A549 (cell line): ENCODE measurements at regions not wholly inside any gene's neighbourhood (a gene's known extent, or its start where the extent isn't known, plus 50 kb on each side); places are given as distances from the start of the nearest gene placed in this dataset.
A peak's percentile ranks its signal among the peaks of the same experiment; 100 is the strongest.

ENCODE experiments used
- ATAC-seq, 2 experiments: fragments of 200-7000 bp in 1 of 2; fragments of >200 bp in 1 of 2; cut with Nextera tagmentation in 1 of 2; cut with Tn5 transposase in 1 of 2; 3 replicates each; pipeline versions ENCODE4 v1.8.0 to v1.9.1; 2018 to 2020; ENCODE audit warnings: mild to moderate bottlenecking in 1 of 2, moderate library complexity in 1 of 2
- CTCF ChIA-PET: fragments of 300-600 bp; sonication (Branson Sonifier 250); formaldehyde crosslinking; extraction: SDS; loops from one replicate; lab custom pipeline; 2021; ENCODE audit warnings: antibody characterized with exemption, inconsistent platforms; lab: Yijun Ruan, JAX
- POLR2A ChIA-PET: fragments of 350-600 bp; formaldehyde crosslinking; extraction: SDS; loops from one replicate; lab custom pipeline; 2021; ENCODE audit warnings: antibody characterized with exemption, inconsistent platforms; lab: Yijun Ruan, JAX
- DNase-seq, 2 experiments: peaks; one replicate each; pipeline versions ENCODE4 v3.0.0 to v3.0.0-alpha.2; 2011 to 2016; ENCODE audit warnings: low read depth in 1 of 2, low spot score in 1 of 2
- FAIRE-seq: peaks from 2 replicates; lab custom pipeline; 2011; peaks lifted over from hg19 to GRCh38; lab: Jason Lieb, UNC
- H3K27ac ChIP-seq, 2 experiments: fragments of >200 bp; sonication (Bioruptor Twin); formaldehyde crosslinking; 3 replicates each; pipeline ENCODE4 v1.5.1; 2016 to 2017
- H3K4me1 ChIP-seq: fragments of >200 bp; sonication (Bioruptor Twin); formaldehyde crosslinking; 3 replicates; pipeline ENCODE4 v1.6.1; 2016
- H3K4me2 ChIP-seq: fragments of >200 bp; sonication (Bioruptor Twin); formaldehyde crosslinking; 3 replicates; pipeline ENCODE4 v1.6.1; 2016
- H3K4me3 ChIP-seq: fragments of >200 bp; sonication (Bioruptor Twin); formaldehyde crosslinking; 3 replicates; pipeline ENCODE4 v1.5.1; 2016
- H3K9me3 ChIP-seq: fragments of >200 bp; sonication (Bioruptor Twin); formaldehyde crosslinking; 3 replicates; pipeline ENCODE4 v1.6.1; 2016
- CBX2 ChIP-seq: fragments of 200-600 bp; sonication (generic); IDR thresholded peaks from 2 replicates; pipeline ENCODE4 v1.6.1; 2016; ENCODE audit warnings: low read depth, mild to moderate bottlenecking, borderline replicate concordance
- CHD4 ChIP-seq: fragments of 200-600 bp; sonication (generic); IDR thresholded peaks from 2 replicates; pipeline ENCODE4 v1.6.1; 2016; ENCODE audit warnings: antibody characterized with exemption, mild to moderate bottlenecking, borderline replicate concordance
- EHF ChIP-seq: fragments of 250-450 bp; sonication (Bioruptor Pico); IDR thresholded peaks from 2 replicates; pipeline ENCODE4 v1.5.0; 2020; ENCODE audit warnings: mild to moderate bottlenecking
- ESRRA ChIP-seq: fragments of 150-350 bp; IDR thresholded peaks from 2 replicates; pipeline ENCODE4 v1.6.1; 2014; ENCODE audit warnings: mild to moderate bottlenecking, low read length, borderline replicate concordance
- FOSB ChIP-seq: fragments of 250-450 bp; sonication (Bioruptor Pico); IDR thresholded peaks from 2 replicates; pipeline ENCODE4 v1.5.0; 2020; ENCODE audit warnings: mild to moderate bottlenecking, moderate library complexity
- FOXS1 ChIP-seq: fragments of 250-450 bp; sonication (Bioruptor Pico); IDR thresholded peaks from 2 replicates; pipeline ENCODE4 v1.5.0; 2020; ENCODE audit warnings: mild to moderate bottlenecking, moderate library complexity
- GATA3 ChIP-seq: IDR thresholded peaks from 2 replicates; pipeline ENCODE4 v1.6.1; 2012; ENCODE audit warnings: borderline replicate concordance
- HOXA7 ChIP-seq: fragments of 250-450 bp; sonication (Bioruptor Pico); IDR thresholded peaks from 2 replicates; pipeline ENCODE4 v1.5.0; 2020; ENCODE audit warnings: mild to moderate bottlenecking, moderate library complexity
- HOXB13 ChIP-seq: fragments of 250-450 bp; sonication (Bioruptor Pico); IDR thresholded peaks from 2 replicates; pipeline ENCODE4 v1.5.0; 2020; ENCODE audit warnings: low read depth, mild to moderate bottlenecking, moderate library complexity
- JUN ChIP-seq, 2 experiments: fragments of >200 bp; sonication (Bioruptor Twin); formaldehyde crosslinking; IDR thresholded peaks; 2 replicates in 1 of 2; 3 replicates in 1 of 2; pipeline ENCODE4 v1.6.1; 2016 to 2017
- KDM1A ChIP-seq: fragments of 200-600 bp; sonication (generic); IDR thresholded peaks from 2 replicates; pipeline ENCODE4 v1.6.1; 2016; ENCODE audit warnings: low read depth, mild to moderate bottlenecking
- MAFK ChIP-seq: fragments of 450-650 bp; IDR thresholded peaks from 2 replicates; pipeline ENCODE4 v1.6.1; 2014; ENCODE audit not compliant: partially characterized antibody
- MAZ ChIP-seq: fragments of 150-350 bp; IDR thresholded peaks from 2 replicates; pipeline ENCODE4 v1.6.1; 2014; ENCODE audit warnings: antibody characterized with exemption, low read depth, low read length, borderline replicate concordance
- NPAS2 ChIP-seq: fragments of 250-450 bp; sonication (Bioruptor Pico); IDR thresholded peaks from 2 replicates; pipeline ENCODE4 v1.8.0; 2022; ENCODE audit warnings: mild to moderate bottlenecking, moderate library complexity, borderline replicate concordance
- NR3C1 ChIP-seq: fragments of >200 bp; sonication (Bioruptor Twin); formaldehyde crosslinking; IDR thresholded peaks from 3 replicates; pipeline ENCODE4 v1.6.1; 2017
- PHF8 ChIP-seq: fragments of 200-600 bp; sonication (generic); IDR thresholded peaks from 2 replicates; pipeline ENCODE4 v1.6.1; 2016; ENCODE audit warnings: low read depth, mild to moderate bottlenecking, antibody characterized with exemption, moderate library complexity, borderline replicate concordance
- POLR2A ChIP-seq: IDR thresholded peaks from 2 replicates; pipeline ENCODE4 v1.6.1; 2012; ENCODE audit warnings: mild to moderate bottlenecking, low read length
- POLR2AphosphoS2 ChIP-seq: conservative IDR thresholded peaks from 2 replicates; pipeline ENCODE4 v1.6.1; 2012; ENCODE audit warnings: low read length, improper control_type of control experiment, inconsistent platforms
- RAD21 ChIP-seq, 2 experiments: fragments of >200 bp in 1 of 2; sonication (Bioruptor Twin) in 1 of 2; formaldehyde crosslinking in 1 of 2; IDR thresholded peaks in 1 of 2; conservative IDR thresholded peaks in 1 of 2; 2 replicates in 1 of 2; 3 replicates in 1 of 2; pipeline ENCODE4 v1.6.1; 2012 to 2018; ENCODE audit warnings: inconsistent platforms in 1 of 2
- RARB ChIP-seq: fragments of 250-450 bp; sonication (Bioruptor Pico); IDR thresholded peaks from 2 replicates; pipeline ENCODE4 v1.8.0; 2021; ENCODE audit warnings: mild to moderate bottlenecking, moderate library complexity
- RFX5 ChIP-seq: fragments of 450-650 bp; IDR thresholded peaks from 2 replicates; pipeline ENCODE4 v1.7.1; 2014; ENCODE audit warnings: antibody characterized with exemption, mild to moderate bottlenecking, moderate library complexity
- RNF2 ChIP-seq: fragments of 200-600 bp; sonication (generic); IDR thresholded peaks from 2 replicates; pipeline ENCODE4 v1.6.1; 2016; ENCODE audit warnings: low read depth, mild to moderate bottlenecking, antibody characterized with exemption, moderate library complexity, borderline replicate concordance
- TP53 ChIP-seq: fragments of 250-450 bp; sonication (Bioruptor Pico); IDR thresholded peaks from 2 replicates; pipeline ENCODE4 v1.5.0; 2021; ENCODE audit warnings: mild to moderate bottlenecking, moderate library complexity
- ZSCAN20 ChIP-seq: fragments of 250-450 bp; sonication (Bioruptor Pico); IDR thresholded peaks from 2 replicates; pipeline ENCODE4 v1.8.0; 2022; ENCODE audit warnings: mild to moderate bottlenecking, moderate library complexity
- WGBS: methylation state at CpG from one replicate; pipeline ENCODE4 v1.1.6; 2017; ENCODE audit errors: missing lambda C conversion rate; 5-methylcytosine and 5-hydroxymethylcytosine counted together
- TF ChIP-seq, protein P1 (sequence below): fragments of 250-450 bp; sonication (Bioruptor Pico); IDR thresholded peaks from 2 replicates; pipeline ENCODE4 v1.5.0; 2020; ENCODE audit warnings: low read depth, mild to moderate bottlenecking, moderate library complexity
- TF ChIP-seq, protein P2 (sequence below): fragments of >200 bp; sonication (Bioruptor Twin); formaldehyde crosslinking; IDR thresholded peaks from 3 replicates; pipeline ENCODE4 v1.5.1; 2016
- TF ChIP-seq, protein P3 (sequence below): IDR thresholded peaks from 2 replicates; pipeline ENCODE4 v1.6.1; 2012
- TF ChIP-seq, protein P4 (sequence below): fragments of >200 bp; sonication (Bioruptor Twin); formaldehyde crosslinking; IDR thresholded peaks from 3 replicates; pipeline ENCODE4 v1.6.1; 2016
- TF ChIP-seq, protein P5 (sequence below): fragments of 150-350 bp; IDR thresholded peaks from 2 replicates; pipeline ENCODE4 v1.6.1; 2014; ENCODE audit warnings: low read depth, mild to moderate bottlenecking, low read length

DNA sequence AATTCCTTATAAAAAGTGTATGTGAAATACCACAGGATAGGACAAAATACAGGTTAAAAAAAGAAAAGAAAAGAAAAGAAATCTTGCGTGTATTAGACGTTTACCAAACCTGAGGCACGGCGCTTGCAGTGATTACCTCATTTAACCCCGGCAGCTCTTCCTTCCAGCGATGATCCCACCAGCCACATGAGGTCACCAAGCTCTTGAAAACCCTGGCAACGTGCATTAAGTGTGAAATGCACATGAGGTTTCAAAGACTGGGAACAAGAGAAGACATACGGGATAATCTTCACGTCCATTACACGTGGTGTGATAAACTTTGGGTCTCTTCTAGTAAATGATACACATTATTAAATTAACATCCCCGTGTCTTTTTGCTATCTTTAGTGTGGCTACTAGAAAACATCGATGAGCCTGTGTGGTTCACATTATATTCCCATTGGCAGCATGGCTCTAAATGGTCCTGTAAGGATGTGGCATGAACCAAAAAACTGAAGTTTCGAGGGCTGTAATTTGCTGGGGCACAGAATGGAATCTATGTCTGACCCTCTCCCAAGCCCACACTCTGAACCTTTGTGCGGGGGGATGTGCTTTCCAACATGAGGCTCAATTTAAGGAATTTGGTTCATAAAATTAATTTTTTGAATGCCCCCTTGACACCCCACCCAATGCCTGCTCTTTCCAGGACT, 59.2 kb upstream of the THBS2 start:
- no peaks in the 10 kb centered on the region for H3K4me1 ChIP-seq
- no peaks in the 10 kb centered on the region for H3K9me3 ChIP-seq
- POLR2A ChIA-PET, result no interaction called here
- TF ChIP-seq KDM1A (no peak), RNF2 (no peak), ESRRA (no peak), NR3C1 (no peak), RAD21 (conservative IDR thresholded peaks at IDR 0.05 in 1 of 2, IDR thresholded peaks at IDR 0.05 in 1 of 2) (no peak), JUN (IDR thresholded peaks at IDR 0.05) (no peak), GATA3 (no peak), NPAS2 (CRISPR knock-in tag) (no peak), CHD4 (no peak), RARB (CRISPR knock-in tag) (no peak), MAZ (no peak), PHF8 (no peak), ZSCAN20 (CRISPR knock-in tag) (no peak), HOXA7 (CRISPR knock-in tag) (no peak), POLR2A (no peak), FOSB (CRISPR knock-in tag) (no peak), FOXS1 (CRISPR knock-in tag) (no peak)
- TF ChIP-seq, protein P1, sequence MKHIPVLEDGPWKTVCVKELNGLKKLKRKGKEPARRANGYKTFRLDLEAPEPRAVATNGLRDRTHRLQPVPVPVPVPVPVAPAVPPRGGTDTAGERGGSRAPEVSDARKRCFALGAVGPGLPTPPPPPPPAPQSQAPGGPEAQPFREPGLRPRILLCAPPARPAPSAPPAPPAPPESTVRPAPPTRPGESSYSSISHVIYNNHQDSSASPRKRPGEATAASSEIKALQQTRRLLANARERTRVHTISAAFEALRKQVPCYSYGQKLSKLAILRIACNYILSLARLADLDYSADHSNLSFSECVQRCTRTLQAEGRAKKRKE (CRISPR knock-in tag), result no peak
- TF ChIP-seq, protein P2, sequence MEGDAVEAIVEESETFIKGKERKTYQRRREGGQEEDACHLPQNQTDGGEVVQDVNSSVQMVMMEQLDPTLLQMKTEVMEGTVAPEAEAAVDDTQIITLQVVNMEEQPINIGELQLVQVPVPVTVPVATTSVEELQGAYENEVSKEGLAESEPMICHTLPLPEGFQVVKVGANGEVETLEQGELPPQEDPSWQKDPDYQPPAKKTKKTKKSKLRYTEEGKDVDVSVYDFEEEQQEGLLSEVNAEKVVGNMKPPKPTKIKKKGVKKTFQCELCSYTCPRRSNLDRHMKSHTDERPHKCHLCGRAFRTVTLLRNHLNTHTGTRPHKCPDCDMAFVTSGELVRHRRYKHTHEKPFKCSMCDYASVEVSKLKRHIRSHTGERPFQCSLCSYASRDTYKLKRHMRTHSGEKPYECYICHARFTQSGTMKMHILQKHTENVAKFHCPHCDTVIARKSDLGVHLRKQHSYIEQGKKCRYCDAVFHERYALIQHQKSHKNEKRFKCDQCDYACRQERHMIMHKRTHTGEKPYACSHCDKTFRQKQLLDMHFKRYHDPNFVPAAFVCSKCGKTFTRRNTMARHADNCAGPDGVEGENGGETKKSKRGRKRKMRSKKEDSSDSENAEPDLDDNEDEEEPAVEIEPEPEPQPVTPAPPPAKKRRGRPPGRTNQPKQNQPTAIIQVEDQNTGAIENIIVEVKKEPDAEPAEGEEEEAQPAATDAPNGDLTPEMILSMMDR, result no peak
- TF ChIP-seq, protein P3, sequence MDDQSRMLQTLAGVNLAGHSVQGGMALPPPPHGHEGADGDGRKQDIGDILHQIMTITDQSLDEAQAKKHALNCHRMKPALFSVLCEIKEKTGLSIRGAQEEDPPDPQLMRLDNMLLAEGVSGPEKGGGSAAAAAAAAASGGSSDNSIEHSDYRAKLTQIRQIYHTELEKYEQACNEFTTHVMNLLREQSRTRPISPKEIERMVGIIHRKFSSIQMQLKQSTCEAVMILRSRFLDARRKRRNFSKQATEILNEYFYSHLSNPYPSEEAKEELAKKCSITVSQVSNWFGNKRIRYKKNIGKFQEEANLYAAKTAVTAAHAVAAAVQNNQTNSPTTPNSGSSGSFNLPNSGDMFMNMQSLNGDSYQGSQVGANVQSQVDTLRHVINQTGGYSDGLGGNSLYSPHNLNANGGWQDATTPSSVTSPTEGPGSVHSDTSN, result no peak
- CTCF ChIA-PET, result no interaction called here
- no peak overlapping the region for H3K4me3 ChIP-seq
- H3K4me2 ChIP-seq, result no peak overlapping the region
- DNase-seq, result no peak
- 73% methylated on average over 14 of the region's 14 CpGs for WGBS
- no peak for ATAC-seq
- H3K27ac ChIP-seq, result no peak overlapping the region
- no peak for FAIRE-seq

DNA sequence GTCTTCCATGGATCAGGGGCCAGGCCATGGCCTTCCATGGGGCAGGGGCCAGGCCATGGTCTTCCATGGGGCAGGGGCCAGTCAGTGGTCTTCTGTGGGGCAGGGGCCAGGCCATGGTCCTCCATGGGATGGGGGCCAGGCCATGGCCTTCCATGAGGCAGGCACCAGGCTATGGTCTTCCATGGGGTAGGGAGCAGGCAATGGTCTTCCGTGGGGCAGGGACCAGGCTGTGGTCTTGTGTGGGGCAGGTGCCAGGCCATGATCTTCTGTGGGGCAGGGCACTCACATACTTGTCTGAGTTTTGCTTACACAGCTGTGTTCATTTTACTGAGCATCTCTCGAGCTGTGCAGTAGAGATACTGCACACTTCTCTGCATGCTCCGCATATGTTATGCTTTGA, 57.3 kb upstream of the THBS2 start:
- no peaks in the 10 kb centered on the region for H3K4me1 ChIP-seq
- ChIA-PET CTCF (no interaction called here), POLR2A (no interaction called here)
- no peak for FAIRE-seq
- no peak for ATAC-seq
- H3K9me3 ChIP-seq, result no peaks in the 10 kb centered on the region
- H3K27ac ChIP-seq, result 0 out of 6 replicates have a peak overlapping the region, but pooled peaks of 1 of the 2 experiments have one; percentile 35
- no peak for DNase-seq
- TF ChIP-seq EHF (no peak), NR3C1 (no peak), POLR2AphosphoS2 (no peak), RFX5 (no peak), PHF8 (no peak), MAFK (no peak), KDM1A (no peak), JUN (IDR thresholded peaks at IDR 0.05) (no peak), HOXB13 (CRISPR knock-in tag) (no peak), TP53 (CRISPR knock-in tag) (no peak), CBX2 (no peak), FOSB (CRISPR knock-in tag) (no peak)
- TF ChIP-seq, protein P4, sequence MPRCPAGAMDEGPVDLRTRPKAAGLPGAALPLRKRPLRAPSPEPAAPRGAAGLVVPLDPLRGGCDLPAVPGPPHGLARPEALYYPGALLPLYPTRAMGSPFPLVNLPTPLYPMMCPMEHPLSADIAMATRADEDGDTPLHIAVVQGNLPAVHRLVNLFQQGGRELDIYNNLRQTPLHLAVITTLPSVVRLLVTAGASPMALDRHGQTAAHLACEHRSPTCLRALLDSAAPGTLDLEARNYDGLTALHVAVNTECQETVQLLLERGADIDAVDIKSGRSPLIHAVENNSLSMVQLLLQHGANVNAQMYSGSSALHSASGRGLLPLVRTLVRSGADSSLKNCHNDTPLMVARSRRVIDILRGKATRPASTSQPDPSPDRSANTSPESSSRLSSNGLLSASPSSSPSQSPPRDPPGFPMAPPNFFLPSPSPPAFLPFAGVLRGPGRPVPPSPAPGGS, result no peak
- TF ChIP-seq, protein P5, sequence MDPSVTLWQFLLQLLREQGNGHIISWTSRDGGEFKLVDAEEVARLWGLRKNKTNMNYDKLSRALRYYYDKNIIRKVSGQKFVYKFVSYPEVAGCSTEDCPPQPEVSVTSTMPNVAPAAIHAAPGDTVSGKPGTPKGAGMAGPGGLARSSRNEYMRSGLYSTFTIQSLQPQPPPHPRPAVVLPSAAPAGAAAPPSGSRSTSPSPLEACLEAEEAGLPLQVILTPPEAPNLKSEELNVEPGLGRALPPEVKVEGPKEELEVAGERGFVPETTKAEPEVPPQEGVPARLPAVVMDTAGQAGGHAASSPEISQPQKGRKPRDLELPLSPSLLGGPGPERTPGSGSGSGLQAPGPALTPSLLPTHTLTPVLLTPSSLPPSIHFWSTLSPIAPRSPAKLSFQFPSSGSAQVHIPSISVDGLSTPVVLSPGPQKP, result no peak
- WGBS, result 79% methylated on average over 2 of the region's 3 CpGs
- H3K4me2 ChIP-seq, result no peak overlapping the region
- no peak overlapping the region for H3K4me3 ChIP-seq
